H54 (cell line): ENCODE measurements at regions not wholly inside any gene's neighbourhood (a gene's known extent, or its start where the extent isn't known, plus 50 kb on each side); places are given as distances from the start of the nearest gene placed in this dataset.

Experiments used
- DNase-seq: peaks from one replicate; pipeline ENCODE4 v3.0.0; 2011; ENCODE audit warnings: low spot score, mixed read lengths; ENCODE audit not compliant: insufficient read length
- FAIRE-seq: peaks from 3 replicates; lab custom pipeline; 2011; peaks lifted over from hg19 to GRCh38; lab: Jason Lieb, UNC
- POLR2A ChIP-seq: IDR thresholded peaks from 2 replicates; pipeline ENCODE4 v1.6.1; 2011; ENCODE audit warnings: low read depth, mild to moderate bottlenecking, low read length

GRCh38 chrX:20330545-20330944, 63.8 kb upstream of the RPS6KA3 start:
- TF ChIP-seq POLR2A: no peak
- no peak for DNase-seq
- no peak for FAIRE-seq

- FAIRE-seq (no peak), DNase-seq (no peak)
- no peak for TF ChIP-seq POLR2A
Observed at GRCh38 chrX:20329435-20329834, 62.7 kb upstream of the RPS6KA3 start.

- FAIRE-seq: no peak
- no peak for TF ChIP-seq POLR2A
- DNase-seq: no peak
Observed at GRCh38 chrX:20325786-20326388, 59.2 kb upstream of the RPS6KA3 start.

- FAIRE-seq: no peak
- no peak for TF ChIP-seq POLR2A
- DNase-seq: no peak
Observed at GRCh38 chrX:20322887-20323286, 56.2 kb upstream of the RPS6KA3 start.

- TF ChIP-seq POLR2A: no peak
- no peak for FAIRE-seq
- no peak for DNase-seq
Observed at GRCh38 chrX:20320461-20321159, 53.9 kb upstream of the RPS6KA3 start.

- FAIRE-seq (no peak), DNase-seq (no peak)
- TF ChIP-seq POLR2A: no peak
Observed at GRCh38 chrX:20319054-20319453, 52.3 kb upstream of the RPS6KA3 start.

- no peak for FAIRE-seq
- DNase-seq: no peak
- no peak for TF ChIP-seq POLR2A
Observed at GRCh38 chrX:20317873-20318272, 51.2 kb upstream of the RPS6KA3 start.
